HUES6 (cell line): ENCODE measurements at regions not wholly inside any gene's neighbourhood (a gene's known extent, or its start where the extent isn't known, plus 50 kb on each side); places are given as distances from the start of the nearest gene placed in this dataset.
"Not testable (repeated sequence)": the region's sequence is repeated elsewhere in the genome, so short reads cannot be mapped to it uniquely, and the experiment has no call there.

Source experiments
- H3K27ac ChIP-seq: 2 replicates; pipeline ENCODE4 v1.7.0; 2013; ENCODE audit warnings: low read depth, mild to moderate bottlenecking, low read length, inconsistent platforms
- H3K27me3 ChIP-seq: 2 replicates; pipeline ENCODE4 v1.6.1; 2013; ENCODE audit warnings: low read length; ENCODE audit not compliant: control insufficient read depth, insufficient read depth
- H3K36me3 ChIP-seq: 2 replicates; pipeline ENCODE4 v1.6.1; 2013; ENCODE audit warnings: low read length; ENCODE audit not compliant: control insufficient read depth, insufficient read depth
- H3K4me1 ChIP-seq: 2 replicates; pipeline ENCODE4 v1.6.1; 2013; ENCODE audit warnings: low read length; ENCODE audit not compliant: control insufficient read depth, insufficient read depth
- H3K4me3 ChIP-seq: 2 replicates; pipeline ENCODE4 v1.5.1; 2013; ENCODE audit warnings: low read depth, low read length
- H3K9ac ChIP-seq: one replicate; pipeline ENCODE4 v1.6.1; 2013; ENCODE audit warnings: mild to moderate bottlenecking, low read length
- H3K9me3 ChIP-seq: 2 replicates; pipeline ENCODE4 v1.6.1; 2013; ENCODE audit warnings: low read depth, low read length; ENCODE audit not compliant: control insufficient read depth, insufficient read depth

DNA sequence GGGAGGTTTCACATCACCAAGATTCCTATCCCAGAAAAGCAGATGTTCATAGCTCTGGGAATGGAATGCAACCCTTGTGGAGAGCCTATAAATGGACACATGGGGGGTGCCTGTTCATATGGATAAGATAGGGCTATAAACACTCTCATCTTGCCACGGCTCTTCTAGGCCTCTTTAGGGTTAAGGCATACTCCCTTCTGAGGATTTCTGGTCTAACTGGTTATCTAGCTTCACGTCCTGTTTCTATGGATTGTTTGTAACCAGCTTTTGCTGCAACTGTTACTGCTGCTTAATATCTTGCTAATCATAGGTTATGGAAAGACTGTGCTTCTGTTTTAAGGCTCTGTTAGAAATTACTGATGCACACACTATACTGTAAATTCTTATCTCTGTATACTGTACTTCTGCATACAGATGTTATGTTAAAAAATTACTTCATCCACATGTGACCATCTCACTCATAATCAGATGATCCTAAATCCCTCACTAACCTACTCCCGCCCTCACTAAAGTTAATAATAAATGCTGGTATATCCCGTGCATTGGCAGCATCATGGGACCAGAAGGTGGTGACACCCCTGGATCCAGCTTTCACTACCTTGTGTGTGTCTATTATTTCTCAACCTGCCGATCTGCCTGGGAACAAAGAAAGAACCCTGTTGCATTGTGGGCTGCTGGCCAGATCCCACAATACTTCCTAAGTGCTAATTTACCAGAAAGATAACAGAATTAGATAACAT, 68.7 kb downstream of the PRKAB2 start:
- H3K9me3 ChIP-seq, H3K36me3 ChIP-seq, H3K27ac ChIP-seq, H3K4me1 ChIP-seq, H3K9ac ChIP-seq, H3K4me3 ChIP-seq, H3K27me3 ChIP-seq: not testable (repeated sequence)

DNA sequence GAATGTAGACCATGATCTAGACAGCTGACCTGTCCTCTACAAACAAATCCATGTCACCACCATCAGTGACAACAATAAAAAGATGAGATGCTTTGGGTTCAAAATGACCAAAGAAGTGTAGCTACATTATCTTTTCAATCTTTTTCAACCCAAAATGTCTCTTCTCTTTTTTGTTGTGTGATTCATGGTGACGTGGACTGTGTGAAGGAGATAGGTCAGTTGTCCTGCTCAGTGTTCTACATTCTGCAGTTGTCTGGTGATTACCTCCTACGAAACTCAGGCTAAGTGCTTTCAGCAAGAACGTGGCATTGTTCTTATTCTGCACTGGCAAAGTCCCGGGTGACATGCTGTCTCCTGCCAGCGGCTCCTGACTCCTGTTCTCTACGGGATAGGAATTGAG, 73.1 kb downstream of the PRKAB2 start:
- H3K9ac ChIP-seq, result no peak overlapping the region
- no peaks in the 10 kb centered on the region for H3K36me3 ChIP-seq
- H3K27me3 ChIP-seq, result no peaks in the 10 kb centered on the region
- no peaks in the 10 kb centered on the region for H3K9me3 ChIP-seq
- H3K4me3 ChIP-seq, result no peak overlapping the region
- H3K4me1 ChIP-seq, result no peaks in the 10 kb centered on the region
- H3K27ac ChIP-seq, result no peak overlapping the region

DNA sequence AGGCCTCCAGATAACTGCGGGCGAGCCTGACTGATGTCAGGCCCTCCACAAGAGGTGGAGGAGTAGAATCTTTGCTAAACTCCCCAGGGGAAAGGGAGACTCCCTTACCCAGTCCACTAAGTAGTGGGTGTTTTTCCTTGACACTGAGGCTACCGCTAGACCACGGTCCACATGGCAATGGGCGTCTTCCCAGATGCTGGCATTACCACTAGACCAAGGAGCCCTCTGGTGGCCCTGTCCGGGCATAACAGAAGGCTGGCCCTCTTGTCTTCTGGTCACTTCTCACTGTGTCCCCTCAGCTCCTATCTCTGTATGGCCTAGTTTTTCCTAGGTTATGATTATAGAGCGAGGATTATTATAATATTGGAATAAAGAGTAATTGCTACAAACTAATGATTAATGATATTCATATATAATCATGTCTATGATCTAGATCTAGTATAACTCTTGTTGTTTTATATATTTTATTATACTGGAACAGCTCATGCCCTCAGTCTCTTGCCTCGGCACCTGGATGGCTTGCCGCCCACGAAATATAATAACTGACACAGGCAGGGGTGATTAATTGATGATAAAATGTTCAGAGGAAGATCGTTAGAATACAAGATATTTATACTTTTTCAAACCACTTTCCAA, 73.8 kb downstream of the PRKAB2 start:
- H3K4me1 ChIP-seq, H3K27me3 ChIP-seq, H3K36me3 ChIP-seq, H3K9me3 ChIP-seq, H3K9ac ChIP-seq, H3K4me3 ChIP-seq, H3K27ac ChIP-seq: not testable (repeated sequence)

DNA sequence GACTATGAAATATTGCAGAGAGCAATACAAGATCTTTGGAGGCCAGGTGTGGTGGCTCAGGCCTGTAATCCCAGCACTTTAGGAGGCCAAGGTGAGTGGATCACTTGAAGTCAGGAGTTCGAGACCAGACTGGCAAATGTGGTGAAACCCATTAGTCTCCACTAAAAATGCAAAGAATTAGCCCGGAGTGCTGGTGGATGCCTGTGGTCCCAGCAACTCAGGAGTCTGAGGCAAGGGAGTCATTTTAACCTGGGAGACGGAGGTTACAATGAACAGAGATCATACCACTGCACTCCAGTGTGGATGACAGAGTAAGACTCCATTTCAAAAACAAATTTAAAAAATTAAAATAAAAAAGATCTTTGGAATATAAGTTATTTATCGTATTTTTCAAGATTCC, 76.6 kb downstream of the PRKAB2 start:
- no peaks in the 10 kb centered on the region for H3K36me3 ChIP-seq
- H3K27me3 ChIP-seq, result no peaks in the 10 kb centered on the region
- H3K9ac ChIP-seq, result no peak overlapping the region
- H3K4me1 ChIP-seq, result peaks cover 5% of the 10 kb centered on the region; the same call in 1 of the 2 replicates
- H3K9me3 ChIP-seq, result no peaks in the 10 kb centered on the region
- H3K4me3 ChIP-seq, result no peak overlapping the region
- H3K27ac ChIP-seq, result no peak overlapping the region

DNA sequence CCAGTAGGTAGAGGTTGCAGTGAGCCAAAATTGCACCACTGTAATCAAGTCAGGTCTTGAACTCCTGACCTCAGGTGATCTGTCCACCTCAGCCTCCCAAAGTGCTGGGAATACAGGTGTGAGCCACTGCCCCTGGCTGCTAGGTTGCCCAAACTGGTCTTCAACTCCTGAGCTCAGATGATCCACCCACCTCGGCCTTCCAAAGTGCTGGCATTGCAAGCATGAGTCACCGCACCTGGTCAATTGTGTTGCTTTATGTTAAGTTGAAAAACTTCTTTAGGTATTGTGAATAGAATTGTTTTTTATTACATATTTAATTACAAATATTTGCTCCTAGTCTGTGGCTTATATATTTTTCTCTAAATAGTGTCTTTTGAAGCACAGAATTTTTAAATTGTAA, 80.5 kb downstream of the PRKAB2 start:
- no peak overlapping the region for H3K27ac ChIP-seq
- H3K4me1 ChIP-seq, result peaks cover 8% of the 10 kb centered on the region; the same call in 1 of the 2 replicates
- H3K27me3 ChIP-seq, result no peaks in the 10 kb centered on the region
- no peaks in the 10 kb centered on the region for H3K36me3 ChIP-seq
- H3K4me3 ChIP-seq, result no peak overlapping the region
- no peak overlapping the region for H3K9ac ChIP-seq
- no peaks in the 10 kb centered on the region for H3K9me3 ChIP-seq

DNA sequence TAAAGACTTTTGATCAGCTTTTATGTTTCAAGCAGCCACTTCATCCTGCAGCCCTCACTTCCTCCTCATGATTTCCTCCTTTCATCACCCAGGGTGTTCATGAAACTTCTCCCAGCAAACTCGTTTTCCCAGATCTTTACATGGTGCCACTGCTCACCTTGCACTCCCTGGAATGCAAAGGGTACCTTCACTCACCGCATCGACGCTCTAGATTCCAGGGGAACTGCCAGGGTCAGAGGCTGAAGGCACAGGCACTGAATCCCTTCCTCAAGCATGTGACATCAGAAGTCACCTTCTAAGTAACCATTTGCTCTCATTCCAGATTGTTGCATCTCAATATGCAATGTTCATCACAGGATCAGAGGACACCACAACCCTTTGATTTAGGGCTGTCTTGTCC, 82.8 kb downstream of the PRKAB2 start:
- Histone ChIP-seq H3K9ac (no peak overlapping the region), H3K9me3 (no peaks in the 10 kb centered on the region), H3K4me1 (peaks cover 8% of the 10 kb centered on the region; the same call in 1 of the 2 replicates), H3K4me3 (no peak overlapping the region), H3K36me3 (no peaks in the 10 kb centered on the region), H3K27ac (no peak overlapping the region), H3K27me3 (peaks cover 5% of the 10 kb centered on the region; the same call in 1 of the 2 replicates)

DNA sequence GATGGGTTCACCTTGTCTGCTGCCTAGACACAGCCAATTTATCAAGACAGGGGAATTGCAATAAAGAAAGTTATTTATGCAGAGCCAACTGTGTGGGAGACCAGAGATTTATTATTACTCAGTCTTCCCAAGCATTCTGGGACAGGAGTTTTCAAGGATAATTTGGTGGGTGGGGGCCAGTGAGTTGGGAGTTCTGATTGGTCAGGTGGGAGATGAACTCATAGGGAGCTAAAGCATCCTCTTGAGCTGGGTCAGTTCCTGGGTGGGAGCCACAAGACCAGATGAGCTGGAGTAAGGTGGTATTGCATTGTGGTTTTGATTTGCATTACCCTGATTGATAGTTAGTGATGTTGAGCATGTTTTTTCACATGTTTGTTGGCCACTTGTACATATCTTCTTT, 86.1 kb downstream of the PRKAB2 start:
- H3K4me1 ChIP-seq, result peaks cover 3% of the 10 kb centered on the region; the same call in 1 of the 2 replicates
- no peak overlapping the region for H3K4me3 ChIP-seq
- no peaks in the 10 kb centered on the region for H3K36me3 ChIP-seq
- no peak overlapping the region for H3K9ac ChIP-seq
- no peak overlapping the region for H3K27ac ChIP-seq
- peaks cover 30% of the 10 kb centered on the region for H3K27me3 ChIP-seq
- no peaks in the 10 kb centered on the region for H3K9me3 ChIP-seq

DNA sequence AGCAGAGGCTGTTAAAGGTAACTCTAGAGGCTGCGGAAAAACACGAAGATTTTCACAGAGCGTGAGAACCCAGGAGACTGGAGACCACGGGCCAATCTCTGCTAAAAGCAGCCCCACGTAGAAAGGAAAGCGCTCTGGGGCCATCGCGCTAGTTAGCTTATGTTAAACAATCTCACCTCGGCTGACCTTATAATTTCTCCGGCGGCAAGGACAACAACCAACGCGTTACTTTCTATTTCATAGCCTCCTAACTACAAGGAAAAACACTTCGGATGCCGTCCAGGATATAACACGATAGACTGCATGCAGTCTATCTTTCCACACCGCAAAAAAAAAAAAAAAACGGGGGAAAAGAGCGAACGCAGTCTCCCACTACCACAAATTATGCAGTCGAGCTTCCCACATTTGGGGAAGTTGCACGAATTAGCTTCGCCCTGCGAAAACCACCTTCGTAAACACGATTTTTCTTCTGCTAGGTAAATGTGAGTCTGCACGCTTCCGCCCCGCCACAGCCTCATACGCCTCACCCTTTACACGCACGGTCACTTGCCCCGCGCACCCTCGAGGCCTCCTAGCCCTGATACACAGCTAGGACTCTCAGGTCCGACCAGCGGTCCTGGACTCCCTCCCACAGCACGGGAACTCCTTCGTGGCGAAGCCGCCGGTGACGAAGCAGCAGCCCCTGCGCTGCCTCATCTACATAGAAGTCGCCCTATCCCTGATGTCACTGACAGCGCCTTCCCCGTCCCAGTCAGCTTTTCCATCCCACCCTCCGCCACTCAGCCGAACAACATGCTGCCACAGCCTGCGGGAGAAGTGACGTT, 87.8 kb downstream of the PRKAB2 start:
- Histone ChIP-seq H3K36me3 (no peaks in the 10 kb centered on the region), H3K27me3 (peaks cover 47% of the 10 kb centered on the region), H3K4me3 (peak overlapping the region; percentile 90), H3K9ac (peak overlapping the region; percentile 99), H3K4me1 (peaks cover 3% of the 10 kb centered on the region; the same call in 1 of the 2 replicates), H3K27ac (peak overlapping the region; percentile 99), H3K9me3 (no peaks in the 10 kb centered on the region)

DNA sequence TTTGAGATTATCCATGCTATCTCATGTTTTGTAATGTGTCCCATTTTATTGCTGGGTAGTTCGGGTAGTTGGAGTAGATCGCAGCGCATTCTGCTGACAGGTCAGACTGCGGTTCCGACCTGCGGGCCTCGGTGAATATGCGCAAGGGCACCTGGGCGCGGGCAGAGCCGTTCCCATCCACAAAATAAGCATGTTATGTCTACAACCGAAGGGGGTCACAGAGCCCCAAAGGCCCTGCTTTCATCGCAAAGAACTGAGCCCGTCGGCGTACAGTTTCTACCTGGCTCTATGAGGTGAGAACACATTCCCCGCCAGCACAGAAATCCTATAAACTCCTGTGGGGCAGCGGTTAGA, 88.4 kb downstream of the PRKAB2 start:
- no peak overlapping the region for H3K27ac ChIP-seq
- H3K36me3 ChIP-seq, result no peaks in the 10 kb centered on the region
- H3K9ac ChIP-seq, result no peak overlapping the region
- H3K27me3 ChIP-seq, result peaks cover 53% of the 10 kb centered on the region
- peak overlapping the region; percentile 90 for H3K4me3 ChIP-seq
- no peaks in the 10 kb centered on the region for H3K9me3 ChIP-seq
- no peaks in the 10 kb centered on the region; the same call in 1 of the 2 replicates for H3K4me1 ChIP-seq

DNA sequence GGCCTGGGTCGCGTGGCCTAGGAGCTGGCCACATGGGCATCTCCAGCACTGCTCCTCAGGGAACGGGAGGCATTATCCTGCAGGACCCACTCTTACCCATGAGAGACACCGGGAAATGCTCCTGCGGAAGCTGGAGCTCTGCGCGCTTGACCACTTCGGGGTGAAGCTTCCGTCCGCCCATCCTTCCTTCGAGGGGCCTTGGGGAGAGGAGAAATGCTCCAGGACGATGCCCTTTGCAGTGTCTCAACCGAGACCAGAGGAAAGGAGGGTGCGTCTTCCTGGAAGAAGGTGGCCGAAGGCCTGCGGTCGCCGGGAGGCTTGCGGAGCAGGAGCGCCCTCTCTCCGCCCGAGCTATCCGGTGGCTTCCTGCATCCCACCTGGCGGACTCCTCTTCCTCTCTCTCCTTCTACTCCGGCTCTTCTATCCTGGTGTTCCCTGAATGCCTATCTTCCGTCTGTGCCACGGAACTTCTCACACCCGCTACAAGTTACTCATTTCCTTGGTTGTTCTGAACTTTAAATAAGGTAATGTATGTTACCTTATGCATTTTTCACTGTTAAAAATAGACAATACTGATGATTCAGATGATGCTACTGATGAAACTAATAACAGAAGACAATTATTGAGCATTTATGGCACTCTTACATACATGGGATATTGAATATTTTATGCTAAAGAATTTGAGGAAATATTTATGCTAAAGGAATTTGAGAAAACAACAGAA, 91.4 kb downstream of the PRKAB2 start:
- Histone ChIP-seq H3K27me3 (peaks cover 83% of the 10 kb centered on the region), H3K4me3 (peak overlapping the region; percentile 34), H3K9me3 (no peaks in the 10 kb centered on the region), H3K4me1 (no peaks in the 10 kb centered on the region; the same call in 1 of the 2 replicates), H3K9ac (no peak overlapping the region), H3K27ac (no peak overlapping the region), H3K36me3 (no peaks in the 10 kb centered on the region)
